T47D (cell line): ENCODE measurements at regions not wholly inside any gene's neighbourhood (a gene's known extent, or its start where the extent isn't known, plus 50 kb on each side); places are given as distances from the start of the nearest gene placed in this dataset.

ENCODE experiments used
- DNase-seq, 2 experiments: peaks; one replicate each; pipeline versions ENCODE4 v3.0.0 to v3.0.0-alpha.2; 2011 to 2012; ENCODE audit warnings: low read depth in 1 of 2, low spot score in 1 of 2
- JUND ChIP-seq: IDR thresholded peaks from 2 replicates; pipeline ENCODE4 v1.6.1; 2012; ENCODE audit warnings: low read depth
- in situ Hi-C: cut with HindIII; loops from 2 replicates; pipeline ENCODE4 v1.10.0; 2016; ENCODE audit warnings: low sequenced_read_pairs, low pct_unique_long_range_greater_than_20kb

DNA sequence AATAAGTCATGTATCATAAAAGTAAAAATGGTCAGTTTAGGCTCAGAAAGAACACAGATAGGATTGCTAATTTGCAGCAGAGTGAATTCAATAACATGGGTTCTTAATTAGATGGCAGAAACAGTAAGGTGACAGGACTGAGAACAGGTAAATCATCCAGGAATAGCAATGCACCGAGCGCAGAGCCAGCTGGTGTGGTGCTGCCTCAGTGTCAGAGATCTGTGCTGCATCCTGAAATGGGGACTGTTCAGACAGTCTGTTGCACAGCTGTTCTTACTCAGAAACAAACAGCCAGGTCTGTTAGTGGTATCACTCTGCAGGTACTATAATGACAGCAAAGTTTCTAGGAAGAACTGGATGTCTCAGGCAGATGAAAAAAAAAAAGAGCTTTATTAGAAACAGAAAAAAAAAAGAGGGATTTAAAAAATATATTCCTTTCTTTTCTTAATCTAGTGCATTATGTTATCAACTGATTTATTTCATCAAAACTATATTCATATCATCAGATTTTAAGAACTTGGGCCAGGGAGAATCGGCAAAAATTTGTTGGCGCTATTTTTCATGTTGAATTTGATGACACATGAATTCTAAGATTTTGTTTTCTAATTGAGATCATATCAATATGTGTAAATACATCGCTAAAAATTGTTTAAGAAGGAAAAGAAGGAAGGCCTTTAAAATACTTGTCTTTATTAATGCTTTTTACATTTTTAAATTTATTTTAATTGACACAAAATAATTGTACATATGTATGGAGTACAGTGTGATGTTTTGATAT is 501.8 kb downstream of the PRKD1 start:
- no peak for TF ChIP-seq JUND
- no peak for DNase-seq
- in situ Hi-C loops = no loop called here

DNA sequence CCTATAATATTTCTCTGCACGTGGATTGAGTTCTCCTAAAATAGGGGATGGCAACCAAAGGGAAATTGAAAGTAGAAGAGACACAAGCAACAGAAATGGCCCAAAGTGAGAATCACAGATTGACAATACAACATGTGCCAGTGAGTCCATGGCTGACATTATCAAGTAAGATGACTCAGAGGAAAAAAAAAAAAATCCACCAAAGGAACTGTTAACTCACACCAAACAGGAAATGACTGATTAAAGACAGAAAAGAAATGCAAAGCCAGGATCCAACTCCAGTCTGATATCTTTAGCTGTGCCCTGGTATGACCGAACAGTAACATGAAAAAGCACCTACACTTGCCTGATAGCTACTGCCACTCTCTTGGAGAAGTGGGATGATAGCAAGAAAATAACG is 485.0 kb downstream of the PRKD1 start:
- in situ Hi-C loops = no loop called here
- no peak for TF ChIP-seq JUND
- DNase-seq = no peak

GRCh38 chr14:29444216-29444615 is 483.4 kb downstream of the PRKD1 start:
- TF ChIP-seq JUND = no peak
- no peak for DNase-seq
- in situ Hi-C loops = no loop called here

DNA sequence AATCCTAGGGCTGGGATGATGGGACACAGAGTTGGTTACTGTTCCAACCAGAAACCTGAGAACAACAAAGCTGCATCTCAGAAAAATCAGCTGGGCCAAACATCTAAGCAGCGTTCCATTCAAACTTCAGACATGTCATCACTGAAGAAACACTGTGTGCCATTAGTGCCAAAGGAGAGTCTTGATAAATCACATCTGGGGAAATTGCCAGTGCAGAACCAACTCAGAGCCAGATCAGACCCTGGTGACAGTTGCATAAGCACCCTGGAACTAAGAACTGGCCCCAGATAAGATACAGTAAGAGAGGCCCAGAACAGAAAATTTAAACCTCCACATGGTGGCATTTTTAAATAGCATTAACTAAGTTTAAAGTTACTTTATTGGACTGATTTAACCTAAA is 482.8 kb downstream of the PRKD1 start:
- DNase-seq = no peak
- in situ Hi-C loops = no loop called here
- no peak for TF ChIP-seq JUND

GRCh38 chr14:29446971-29447370 is 480.7 kb downstream of the PRKD1 start:
- TF ChIP-seq JUND = no peak

GRCh38 chr14:29451941-29452340 is 475.7 kb downstream of the PRKD1 start:
- DNase-seq = no peak
- TF ChIP-seq JUND = no peak
- in situ Hi-C loops = no loop called here

More at GRCh38 chr14:29446971-29447370, 480.7 kb downstream of the PRKD1 start:
- in situ Hi-C loops = no loop called here
- DNase-seq = no peak

GRCh38 chr14:29453045-29453444 is 474.6 kb downstream of the PRKD1 start:
- no peak for DNase-seq
- in situ Hi-C loops = no loop called here
- no peak for TF ChIP-seq JUND

DNA sequence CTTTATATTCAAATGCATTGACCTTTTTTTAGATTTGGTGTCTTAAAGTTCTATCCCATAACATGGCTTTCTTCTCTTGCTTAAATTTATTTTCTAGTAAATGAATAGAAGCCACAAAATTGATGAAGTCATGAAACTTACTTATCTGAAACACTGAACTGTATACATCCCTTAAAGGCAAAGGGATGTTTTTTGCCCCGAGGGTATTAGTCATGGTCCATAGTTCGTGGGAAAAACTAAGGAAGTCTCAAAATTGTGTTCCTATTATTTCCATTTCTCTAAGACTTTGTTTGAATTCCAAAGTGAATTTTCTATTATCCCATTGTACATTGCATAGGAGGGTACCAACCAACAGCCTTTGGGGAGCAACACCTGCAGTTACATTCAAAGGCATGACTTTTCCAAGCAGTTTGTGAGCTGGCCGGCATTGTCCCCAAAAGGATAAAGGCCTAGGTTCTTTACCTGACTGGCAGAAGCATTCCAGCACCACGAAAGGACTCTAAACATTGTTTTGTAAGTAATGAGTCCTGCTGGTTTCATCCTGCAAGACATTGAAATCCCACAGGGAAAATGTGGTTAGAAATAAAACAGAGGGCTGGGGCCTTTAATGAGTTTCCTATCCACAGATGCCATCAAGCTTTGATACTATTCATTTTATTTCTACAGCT is 473.5 kb downstream of the PRKD1 start:
- in situ Hi-C loops = no loop called here
- no peak for DNase-seq
- TF ChIP-seq JUND = no peak

DNA sequence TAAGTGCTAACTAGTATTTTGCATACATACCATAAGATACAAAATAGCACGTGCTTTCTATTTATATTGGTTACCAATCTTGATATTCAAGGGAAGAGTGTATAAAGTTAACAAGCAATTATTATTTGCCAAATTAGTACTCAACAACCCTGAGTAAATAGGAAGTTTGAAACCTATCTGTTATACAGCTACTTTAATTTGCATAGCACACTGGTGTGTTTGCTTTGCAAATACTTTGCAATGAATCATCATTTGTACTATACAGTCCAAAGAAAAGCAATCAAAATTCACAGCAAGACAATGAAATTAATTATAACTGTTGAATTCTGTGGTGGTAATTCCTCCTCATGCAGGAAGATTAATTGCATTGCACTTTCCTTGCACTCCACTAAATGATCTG is 469.1 kb downstream of the PRKD1 start:
- no peak for TF ChIP-seq JUND
- DNase-seq = peak in 1 of 2 experiments; percentile 18
- in situ Hi-C loops = no loop called here

GRCh38 chr14:29459531-29459930 is 468.1 kb downstream of the PRKD1 start:
- no peak for DNase-seq
- in situ Hi-C loops = no loop called here
- no peak for TF ChIP-seq JUND

GRCh38 chr14:29459969-29460560 is 467.6 kb downstream of the PRKD1 start:
- no peak for TF ChIP-seq JUND
- in situ Hi-C loops = no loop called here
- no peak for DNase-seq

GRCh38 chr14:29461101-29461500 is 466.5 kb downstream of the PRKD1 start:
- in situ Hi-C loops = no loop called here
- DNase-seq = no peak
- TF ChIP-seq JUND = no peak

- in situ Hi-C loops = no loop called here
- no peak for TF ChIP-seq JUND
- no peak for DNase-seq
Measured at GRCh38 chr14:29461506-29461905, 466.1 kb downstream of the PRKD1 start.
